Esophagus muscularis mucosa (tissue), 4 donors: ENCODE measurements at regions not wholly inside any gene's neighbourhood (a gene's known extent, or its start where the extent isn't known, plus 50 kb on each side); places are given as distances from the start of the nearest gene placed in this dataset.
"Not testable (repeated sequence)": the region's sequence is repeated elsewhere in the genome, so short reads cannot be mapped to it uniquely, and the experiment has no call there.

Experiments
- DNase-seq: peaks from one replicate; pipeline ENCODE4 v3.0.0-alpha.2; 2017; ENCODE audit errors: extremely low spot score
- H3K27ac ChIP-seq, 4 donors: fragments of 200-600 bp; sonication (generic); replicated peaks in 1 of 4; 1 replicate in 3 of 4; 2 replicates in 1 of 4; pipeline ENCODE4 v1.5.1; 2016 to 2019; ENCODE audit warnings: mild to moderate bottlenecking in 1 of 4
- H3K27me3 ChIP-seq, 4 donors: fragments of 200-600 bp; sonication (generic); one replicate each; pipeline versions ENCODE4 v1.5.1 to v1.6.0; 2016 to 2019
- H3K36me3 ChIP-seq, 4 donors: fragments of 200-600 bp; sonication (generic); one replicate each; pipeline ENCODE4 v1.5.1; 2016 to 2019
- H3K4me1 ChIP-seq, 4 donors: fragments of 200-600 bp; sonication (generic); one replicate each; pipeline ENCODE4 v1.5.1; 2016 to 2019
- H3K4me3 ChIP-seq, 4 donors: fragments of 200-600 bp; sonication (generic); 1 replicate in 2 of 4; 2 replicates in 2 of 4; pipeline ENCODE4 v1.5.1; 2016 to 2019; ENCODE audit warnings: mild to moderate bottlenecking in 4 of 4, moderate library complexity in 1 of 4
- H3K9me3 ChIP-seq, 4 donors: fragments of 200-600 bp; sonication (generic); 1 replicate in 3 of 4; 2 replicates in 1 of 4; pipeline ENCODE4 v1.5.1; 2016 to 2019
- EP300 ChIP-seq: sonication (generic); formaldehyde crosslinking; IDR thresholded peaks from one replicate; pipeline ENCODE4 v1.6.1; 2017; ENCODE audit warnings: antibody characterized with exemption
- POLR2A ChIP-seq: fragments of 450-650 bp; IDR thresholded peaks from one replicate; pipeline ENCODE4 v1.6.1; 2017; ENCODE audit warnings: antibody characterized with exemption, moderate library complexity, mild to moderate bottlenecking, low read depth
- POLR2AphosphoS5 ChIP-seq, 2 donors: sonication (generic); formaldehyde crosslinking; IDR thresholded peaks; one replicate each; pipeline ENCODE4 v1.6.1; 2017; ENCODE audit warnings: antibody characterized with exemption in 2 of 2
- WGBS: methylation state at CpG from one replicate; pipeline ENCODE4 v1.1.5; 2018; 5-methylcytosine and 5-hydroxymethylcytosine counted together
- intact Hi-C: fragments of 100-400 bp; cut with DNase I; formaldehyde crosslinking; loops from one replicate; pipeline ENCODE4 v1.15.1; 2023
- TF ChIP-seq, protein P1 (sequence below), 3 experiments: fragments of 200-600 bp in 2 of 3; fragments of 450-650 bp in 1 of 3; sonication (generic) in 2 of 3; IDR thresholded peaks; one replicate each; pipeline ENCODE4 v1.5.1; 2017 to 2019; ENCODE audit warnings: antibody characterized with exemption in 3 of 3, mild to moderate bottlenecking in 2 of 3, moderate library complexity in 1 of 3

DNA sequence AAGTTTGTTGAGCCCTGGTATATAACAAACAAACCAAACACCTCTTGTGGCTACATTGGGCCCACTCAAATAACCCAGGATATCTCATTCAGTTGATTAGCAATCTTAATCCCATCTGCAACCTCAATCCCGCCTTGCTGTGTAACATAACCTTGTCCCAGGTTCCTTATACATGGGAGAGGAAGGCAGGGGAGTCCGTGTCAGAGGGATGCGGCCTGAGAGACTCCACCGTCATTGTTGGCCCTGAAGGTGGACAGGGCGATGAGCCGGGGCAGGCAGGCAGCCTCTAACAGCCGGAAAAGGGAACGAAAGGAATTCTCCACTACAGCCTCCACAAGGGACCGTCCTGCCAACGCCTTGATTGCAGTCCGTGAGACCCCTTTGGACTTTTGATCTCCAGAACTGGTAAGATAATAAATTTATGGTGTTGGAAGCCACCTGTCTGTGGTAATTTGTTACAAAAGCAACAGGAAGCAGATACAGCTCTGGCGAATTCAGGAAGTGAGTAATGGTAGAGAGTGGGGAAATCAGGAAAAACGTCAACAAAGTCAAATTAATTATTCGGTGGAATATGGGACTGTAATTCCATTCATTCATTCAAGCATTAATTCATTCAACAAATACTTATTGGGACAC, 124.5 kb upstream of the SALL4 start:
- no peaks in the 10 kb centered on the region for H3K9me3 ChIP-seq
- WGBS, result 68% methylated on average over 14 of the region's 14 CpGs
- intact Hi-C loops, result no loop called here

DNA sequence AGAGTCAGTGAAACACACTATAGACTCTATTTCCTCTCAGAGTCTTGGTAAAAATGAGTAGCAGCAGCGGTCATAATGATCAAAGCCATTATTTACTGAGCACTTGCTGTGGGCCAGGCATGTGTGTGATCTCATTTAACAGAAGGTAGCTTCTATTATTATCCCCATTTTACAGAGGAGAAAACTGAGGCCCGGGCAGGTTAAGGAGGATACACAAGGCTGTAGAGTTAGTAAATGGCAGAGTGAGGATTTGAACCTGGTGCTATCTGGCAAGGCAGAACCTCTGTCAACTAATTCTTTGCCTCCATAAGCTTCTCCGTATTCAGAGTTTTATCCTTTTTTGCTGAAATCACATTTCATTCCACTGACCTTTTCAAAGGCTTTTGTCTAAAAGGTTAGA, 122.2 kb upstream of the SALL4 start:
- WGBS, result 92% methylated on average over 3 of the region's 3 CpGs
- H3K4me3 ChIP-seq, result no peak overlapping the region
- no peak for DNase-seq
- H3K36me3 ChIP-seq, result no peaks in the 10 kb centered on the region
- no peak for TF ChIP-seq POLR2AphosphoS5 (IDR thresholded peaks at IDR 0.05)
- no peak overlapping the region for H3K27ac ChIP-seq
- no peaks in the 10 kb centered on the region for H3K4me1 ChIP-seq
- peaks cover 0 to 13% (median 0%) of the 10 kb centered on the region in 4 donors for H3K27me3 ChIP-seq
- intact Hi-C loops, result no loop called here
- no peaks in the 10 kb centered on the region for H3K9me3 ChIP-seq

More for the DNA sequence above, 124.5 kb upstream of the SALL4 start:
- Histone ChIP-seq H3K27me3 (peaks cover 0 to 20% (median 0%) of the 10 kb centered on the region in 4 donors), H3K36me3 (no peaks in the 10 kb centered on the region), H3K4me1 (no peaks in the 10 kb centered on the region), H3K27ac (no peak overlapping the region), H3K4me3 (no peak overlapping the region)
- TF ChIP-seq POLR2A, result no peak
- TF ChIP-seq POLR2AphosphoS5 (IDR thresholded peaks at IDR 0.05), result no peak
- TF ChIP-seq, protein P1, sequence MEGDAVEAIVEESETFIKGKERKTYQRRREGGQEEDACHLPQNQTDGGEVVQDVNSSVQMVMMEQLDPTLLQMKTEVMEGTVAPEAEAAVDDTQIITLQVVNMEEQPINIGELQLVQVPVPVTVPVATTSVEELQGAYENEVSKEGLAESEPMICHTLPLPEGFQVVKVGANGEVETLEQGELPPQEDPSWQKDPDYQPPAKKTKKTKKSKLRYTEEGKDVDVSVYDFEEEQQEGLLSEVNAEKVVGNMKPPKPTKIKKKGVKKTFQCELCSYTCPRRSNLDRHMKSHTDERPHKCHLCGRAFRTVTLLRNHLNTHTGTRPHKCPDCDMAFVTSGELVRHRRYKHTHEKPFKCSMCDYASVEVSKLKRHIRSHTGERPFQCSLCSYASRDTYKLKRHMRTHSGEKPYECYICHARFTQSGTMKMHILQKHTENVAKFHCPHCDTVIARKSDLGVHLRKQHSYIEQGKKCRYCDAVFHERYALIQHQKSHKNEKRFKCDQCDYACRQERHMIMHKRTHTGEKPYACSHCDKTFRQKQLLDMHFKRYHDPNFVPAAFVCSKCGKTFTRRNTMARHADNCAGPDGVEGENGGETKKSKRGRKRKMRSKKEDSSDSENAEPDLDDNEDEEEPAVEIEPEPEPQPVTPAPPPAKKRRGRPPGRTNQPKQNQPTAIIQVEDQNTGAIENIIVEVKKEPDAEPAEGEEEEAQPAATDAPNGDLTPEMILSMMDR (IDR thresholded peaks at IDR 0.05), result no peak
- no peak for TF ChIP-seq EP300
- no peak for DNase-seq

DNA sequence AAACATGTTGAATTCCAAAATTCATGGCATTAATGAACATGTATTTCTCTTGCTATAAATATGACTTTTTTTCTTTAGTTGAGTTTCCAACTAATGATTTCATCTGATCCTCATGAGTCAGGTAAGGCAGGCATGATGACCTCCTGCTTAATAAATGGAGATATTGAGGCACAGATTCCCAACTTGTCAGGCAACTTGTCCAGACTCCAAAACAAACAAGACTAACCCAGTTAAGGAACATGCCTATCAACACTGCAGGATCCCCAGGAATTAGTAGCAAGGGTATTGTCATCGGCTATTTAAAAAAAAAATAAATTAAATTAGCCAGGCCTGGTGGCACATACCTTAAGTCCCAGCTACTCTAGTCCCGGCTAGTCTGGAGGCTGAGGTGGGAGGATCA, 121.3 kb upstream of the SALL4 start:
- Histone ChIP-seq H3K9me3 (no peaks in the 10 kb centered on the region), H3K27ac (no peak overlapping the region)

DNA sequence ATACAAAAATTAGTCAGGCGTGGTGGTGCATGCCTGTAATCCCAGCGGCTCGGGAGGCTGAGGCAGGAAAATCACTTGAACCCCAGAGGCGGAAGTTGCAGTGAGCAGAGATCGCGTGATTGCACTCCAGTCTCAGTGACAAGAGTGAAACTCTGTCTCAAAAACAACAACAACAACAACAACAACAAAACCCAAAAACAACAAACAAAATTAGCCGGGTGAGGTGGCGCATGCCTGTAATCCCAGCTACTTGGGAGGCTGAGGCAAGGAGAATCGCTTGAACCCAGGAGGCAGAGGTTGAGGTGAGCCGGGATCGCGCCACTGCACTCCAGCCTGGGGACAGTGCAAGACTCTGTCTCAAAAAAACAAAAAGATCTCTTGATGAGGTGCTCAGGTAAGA, 120.5 kb upstream of the SALL4 start:
- H3K9me3 ChIP-seq, H3K36me3 ChIP-seq, H3K4me1 ChIP-seq, DNase-seq, H3K4me3 ChIP-seq, H3K27ac ChIP-seq, intact Hi-C loops: not testable (repeated sequence)
- 95% methylated on average over 12 of the region's 12 CpGs for WGBS
- H3K27me3 ChIP-seq, result peaks cover 0 to 13% (median 0%) of the 10 kb centered on the region in 4 donors

More for the DNA sequence above, 121.3 kb upstream of the SALL4 start:
- 97% methylated on average over 2 of the region's 2 CpGs for WGBS
- Histone ChIP-seq H3K27me3 (peaks cover 0 to 13% (median 0%) of the 10 kb centered on the region in 4 donors), H3K4me1 (no peaks in the 10 kb centered on the region), H3K36me3 (no peaks in the 10 kb centered on the region), H3K4me3 (no peak overlapping the region)
- intact Hi-C loops, result no loop called here
- no peak for TF ChIP-seq EP300
- no peak for TF ChIP-seq POLR2AphosphoS5 (IDR thresholded peaks at IDR 0.05)
- TF ChIP-seq POLR2A, result no peak
- TF ChIP-seq, protein P1 (IDR thresholded peaks at IDR 0.05), result no peak
- no peak for DNase-seq

DNA sequence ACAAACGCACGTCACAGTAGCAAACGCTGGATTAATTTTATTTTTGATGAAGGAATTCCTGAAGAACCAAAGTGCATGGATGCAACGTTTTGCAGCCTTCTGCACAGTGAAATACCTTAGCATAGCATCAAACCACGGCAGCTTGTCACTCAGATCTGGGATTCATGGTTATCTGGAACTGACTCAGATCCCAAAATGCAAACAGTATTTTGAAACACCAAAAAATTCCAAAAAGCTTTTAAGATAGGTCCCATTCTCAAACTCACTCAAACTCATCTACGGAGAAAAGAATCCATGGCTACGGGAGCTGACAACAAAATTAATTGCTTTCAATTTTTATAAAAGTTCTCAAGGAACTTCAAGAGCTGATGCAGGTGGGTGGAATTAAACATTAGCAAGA, 116.2 kb upstream of the SALL4 start:
- WGBS, result 84% methylated on average over 7 of the region's 7 CpGs
- intact Hi-C loops, result no loop called here
- Histone ChIP-seq H3K27ac (no peak overlapping the region), H3K36me3 (no peaks in the 10 kb centered on the region), H3K27me3 (no peaks in the 10 kb centered on the region), H3K4me3 (no peak overlapping the region), H3K4me1 (no peaks in the 10 kb centered on the region), H3K9me3 (no peaks in the 10 kb centered on the region)
- DNase-seq, result no peak
- TF ChIP-seq POLR2AphosphoS5 (IDR thresholded peaks at IDR 0.05) (no peak), POLR2A (no peak), EP300 (no peak)
- TF ChIP-seq, protein P1 (IDR thresholded peaks at IDR 0.05), result no peak
